Fibroblast of lung (primary cell): ENCODE measurements at regions not wholly inside any gene's neighbourhood (a gene's known extent, or its start where the extent isn't known, plus 50 kb on each side); places are given as distances from the start of the nearest gene placed in this dataset.

Experiments used
- EZH2 ChIP-seq: IDR thresholded peaks from 2 replicates; pipeline ENCODE4 v1.5.1; 2012; ENCODE audit warnings: low read length, control low read depth, mild to moderate bottlenecking; ENCODE audit errors: missing control alignments
- TF ChIP-seq, protein P1 (sequence below), 2 donors: IDR thresholded peaks in 1 of 2; conservative IDR thresholded peaks in 1 of 2; 1 replicate in 1 of 2; 2 replicates in 1 of 2; pipeline ENCODE4 v1.5.1; 2011 to 2012; ENCODE audit warnings: low read length in 2 of 2, control low read depth in 1 of 2, inconsistent platforms in 1 of 2, low read depth in 1 of 2, mild to moderate bottlenecking in 1 of 2

DNA sequence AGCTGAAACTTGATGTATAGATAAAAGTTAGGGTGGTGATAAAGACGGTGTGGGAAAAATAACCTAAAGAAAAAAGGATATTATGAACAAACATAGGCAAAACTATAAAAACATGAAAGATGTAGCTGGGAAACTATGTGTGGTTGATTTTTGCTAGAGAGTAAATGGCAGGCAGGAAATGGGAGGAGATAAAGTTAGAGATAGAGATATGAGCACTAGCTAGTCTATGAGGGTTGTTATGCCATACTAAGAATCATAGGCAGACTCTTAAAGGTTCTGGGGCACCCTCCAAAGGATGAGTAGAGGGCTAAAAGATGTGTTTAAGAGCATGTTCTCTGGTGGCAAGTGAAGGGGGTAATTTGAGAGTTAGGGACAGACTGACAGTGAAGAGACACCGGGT lies 1109.2 kb downstream of the GATA3 start:
- TF ChIP-seq, protein P1, sequence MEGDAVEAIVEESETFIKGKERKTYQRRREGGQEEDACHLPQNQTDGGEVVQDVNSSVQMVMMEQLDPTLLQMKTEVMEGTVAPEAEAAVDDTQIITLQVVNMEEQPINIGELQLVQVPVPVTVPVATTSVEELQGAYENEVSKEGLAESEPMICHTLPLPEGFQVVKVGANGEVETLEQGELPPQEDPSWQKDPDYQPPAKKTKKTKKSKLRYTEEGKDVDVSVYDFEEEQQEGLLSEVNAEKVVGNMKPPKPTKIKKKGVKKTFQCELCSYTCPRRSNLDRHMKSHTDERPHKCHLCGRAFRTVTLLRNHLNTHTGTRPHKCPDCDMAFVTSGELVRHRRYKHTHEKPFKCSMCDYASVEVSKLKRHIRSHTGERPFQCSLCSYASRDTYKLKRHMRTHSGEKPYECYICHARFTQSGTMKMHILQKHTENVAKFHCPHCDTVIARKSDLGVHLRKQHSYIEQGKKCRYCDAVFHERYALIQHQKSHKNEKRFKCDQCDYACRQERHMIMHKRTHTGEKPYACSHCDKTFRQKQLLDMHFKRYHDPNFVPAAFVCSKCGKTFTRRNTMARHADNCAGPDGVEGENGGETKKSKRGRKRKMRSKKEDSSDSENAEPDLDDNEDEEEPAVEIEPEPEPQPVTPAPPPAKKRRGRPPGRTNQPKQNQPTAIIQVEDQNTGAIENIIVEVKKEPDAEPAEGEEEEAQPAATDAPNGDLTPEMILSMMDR (conservative IDR thresholded peaks at IDR 0.05 in 1 of 2, IDR thresholded peaks at IDR 0.05 in 1 of 2; ENCODE audit: low read depth in 1 of 2, low read length in 2 of 2): no peak
- TF ChIP-seq EZH2: no peak
